ENCODE measurements at regions not wholly inside any gene's neighbourhood (a gene's known extent, or its start where the extent isn't known, plus 50 kb on each side); places are given as distances from the start of the nearest gene placed in this dataset.

DNA sequence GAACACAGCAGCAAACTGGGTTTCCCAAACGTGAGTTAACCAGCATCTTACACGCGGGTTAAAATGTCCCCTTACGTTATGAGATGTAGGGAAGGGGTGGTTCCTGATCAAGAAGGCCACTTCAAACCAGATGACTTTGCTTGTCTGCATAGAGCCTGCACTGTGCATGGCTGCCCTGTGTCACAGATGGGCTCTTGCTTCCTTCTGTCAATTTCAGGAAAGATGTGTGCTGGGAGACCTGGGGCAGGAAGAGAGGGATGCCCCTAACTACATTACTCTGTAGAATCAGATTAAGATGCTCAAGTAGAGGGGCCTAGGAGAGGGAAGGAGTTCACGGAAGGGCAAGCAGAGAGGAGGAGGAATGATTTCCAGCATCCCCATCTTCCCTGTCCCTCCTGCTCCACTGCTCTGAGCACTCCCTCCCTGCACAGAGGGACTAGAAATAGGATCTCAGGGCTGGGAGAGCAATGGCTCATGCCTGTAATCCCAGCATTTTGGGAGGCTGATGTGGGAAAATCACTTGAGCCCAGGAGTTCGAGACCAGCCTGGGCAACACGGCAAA is 63.5 kb upstream of the ZMYND8 start:
- no peaks in the 10 kb centered on the region for H3K9me3 ChIP-seq
- no peaks in the 10 kb centered on the region for H3K9me3 Mint-ChIP-seq
- H3K4me1 Mint-ChIP-seq: peaks cover 21 to 32% (median 28%) of the 10 kb centered on the region in 3 donors
- no peak overlapping the region for H3K27ac Mint-ChIP-seq
- H3K36me3 ChIP-seq (ENCODE audit: control insufficient read depth in 2 of 2, extremely low read depth in 1 of 2, insufficient read depth in 1 of 2, low read length in 1 of 2): no peaks in the 10 kb centered on the region
- H3K27ac ChIP-seq (ENCODE audit: low read length): no peak overlapping the region
- POLR2A ChIA-PET: no interaction called here
- H3K4me3 ChIP-seq (ENCODE audit: control insufficient read depth in 1 of 2, extremely low read depth in 1 of 2, low read length in 1 of 2): no peak overlapping the region
- no peaks in the 10 kb centered on the region for H3K27me3 ChIP-seq (replicated peaks in 1 of 2; ENCODE audit: control insufficient read depth in 2 of 2, extremely low read depth in 1 of 2, insufficient read depth in 2 of 2, low read length in 1 of 2)
- no peaks in the 10 kb centered on the region for H3K27me3 Mint-ChIP-seq
- CTCF ChIA-PET: no interaction called here
- H3K36me3 Mint-ChIP-seq: no peaks in the 10 kb centered on the region
- H3K4me3 Mint-ChIP-seq: no peak overlapping the region
- DNase-seq (no peak), ATAC-seq (replicated peaks in 1 of 4) (no peak)
- WGBS (ENCODE audit: insufficient coverage): 95% methylated on average over 4 of the region's 7 CpGs
- H3K4me1 ChIP-seq (ENCODE audit: control insufficient read depth in 1 of 2, extremely low read depth in 1 of 2, insufficient read depth in 2 of 2, low read length in 2 of 2): peaks cover 0 to 21% of the 10 kb centered on the region in 2 experiments

DNA sequence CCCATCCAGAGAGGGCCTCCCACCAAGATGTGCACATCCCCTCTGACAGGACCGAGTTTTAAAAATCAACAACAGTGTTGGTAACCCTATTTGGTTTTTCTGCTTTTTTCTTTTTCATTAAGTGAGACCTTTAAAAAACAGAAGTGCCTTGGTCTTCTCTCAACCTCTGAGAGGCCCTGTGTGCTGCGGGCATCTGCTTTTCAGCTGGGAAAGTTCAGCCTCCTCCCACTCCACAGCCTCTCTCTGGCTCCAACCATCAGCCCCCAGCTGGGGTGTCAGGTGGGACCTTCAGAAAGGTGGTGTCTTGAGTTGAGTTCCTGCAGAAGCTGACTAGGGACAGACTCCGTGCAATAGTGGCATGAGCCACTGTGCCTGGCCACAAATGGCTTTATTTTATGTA is 64.6 kb upstream of the ZMYND8 start:
- no peak for DNase-seq
- H3K4me1 Mint-ChIP-seq: peaks cover 13 to 22% (median 18%) of the 10 kb centered on the region in 3 donors
- H3K4me1 ChIP-seq (ENCODE audit: control insufficient read depth in 1 of 2, extremely low read depth in 1 of 2, insufficient read depth in 2 of 2, low read length in 2 of 2): peaks cover 0 to 11% of the 10 kb centered on the region in 2 experiments
- WGBS (ENCODE audit: insufficient coverage): 50% methylated on average over 1 of the region's 3 CpGs
- H3K27ac ChIP-seq (ENCODE audit: low read length): no peak overlapping the region
- no peak overlapping the region for H3K4me3 Mint-ChIP-seq
- H3K27me3 ChIP-seq (replicated peaks in 1 of 2; ENCODE audit: control insufficient read depth in 2 of 2, extremely low read depth in 1 of 2, insufficient read depth in 2 of 2, low read length in 1 of 2): no peaks in the 10 kb centered on the region
- ChIA-PET CTCF (no interaction called here), POLR2A (interaction anchor here in 1 of 2 donors (0.7 kb wide), 1 partner anchor 149 kb away, joined by 4 read pairs; no protein-coding TSS in a partner anchor)
- H3K9me3 Mint-ChIP-seq: no peaks in the 10 kb centered on the region
- H3K27me3 Mint-ChIP-seq: no peaks in the 10 kb centered on the region
- no peak for ATAC-seq (replicated peaks in 1 of 4)
- no peaks in the 10 kb centered on the region for H3K9me3 ChIP-seq
- H3K27ac Mint-ChIP-seq: no peak overlapping the region
- no peak overlapping the region for H3K4me3 ChIP-seq (ENCODE audit: control insufficient read depth in 1 of 2, extremely low read depth in 1 of 2, low read length in 1 of 2)
- no peaks in the 10 kb centered on the region for H3K36me3 ChIP-seq (ENCODE audit: control insufficient read depth in 2 of 2, extremely low read depth in 1 of 2, insufficient read depth in 1 of 2, low read length in 1 of 2)
- no peaks in the 10 kb centered on the region for H3K36me3 Mint-ChIP-seq

DNA sequence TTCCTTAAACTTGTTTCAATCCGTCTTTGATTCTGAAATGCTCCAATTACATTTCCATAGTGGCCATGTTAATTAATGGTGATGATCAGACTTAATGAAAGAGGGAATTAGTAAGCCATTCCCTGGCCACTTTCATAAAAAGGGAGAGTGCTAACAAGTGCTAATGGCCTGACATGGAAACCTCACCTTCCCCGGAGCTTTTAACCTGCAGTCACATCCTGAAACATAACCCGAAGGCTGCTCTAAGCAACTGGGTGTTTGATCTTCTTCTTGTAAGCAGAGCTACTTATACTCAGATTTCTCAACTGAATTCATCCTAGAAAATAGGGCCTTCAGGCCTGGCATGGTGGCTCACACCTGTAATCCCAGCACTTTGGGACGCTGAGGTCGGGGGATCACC is 67.1 kb upstream of the ZMYND8 start:
- 93% methylated on average over 3 of the region's 5 CpGs for WGBS (ENCODE audit: insufficient coverage)
- Mint-ChIP-seq H3K27ac (no peak overlapping the region), H3K4me1 (no peaks in the 10 kb centered on the region), H3K36me3 (peaks cover 3% of the 10 kb centered on the region), H3K9me3 (peaks cover 0 to 5% (median 4%) of the 10 kb centered on the region in 3 donors), H3K27me3 (no peaks in the 10 kb centered on the region), H3K4me3 (no peak overlapping the region)
- POLR2A ChIA-PET: no interaction called here
- no peaks in the 10 kb centered on the region for H3K4me1 ChIP-seq (ENCODE audit: control insufficient read depth in 1 of 2, extremely low read depth in 1 of 2, insufficient read depth in 2 of 2, low read length in 2 of 2)
- H3K9me3 ChIP-seq: no peaks in the 10 kb centered on the region
- no peak overlapping the region for H3K4me3 ChIP-seq (ENCODE audit: control insufficient read depth in 1 of 2, extremely low read depth in 1 of 2, low read length in 1 of 2)
- H3K36me3 ChIP-seq (ENCODE audit: control insufficient read depth in 2 of 2, extremely low read depth in 1 of 2, insufficient read depth in 1 of 2, low read length in 1 of 2): no peaks in the 10 kb centered on the region
- ATAC-seq (replicated peaks in 1 of 4): no peak
- no peaks in the 10 kb centered on the region for H3K27me3 ChIP-seq (replicated peaks in 1 of 2; ENCODE audit: control insufficient read depth in 2 of 2, extremely low read depth in 1 of 2, insufficient read depth in 2 of 2, low read length in 1 of 2)
- H3K27ac ChIP-seq (ENCODE audit: low read length): no peak overlapping the region
- DNase-seq: no peak
- CTCF ChIA-PET: no interaction called here

DNA sequence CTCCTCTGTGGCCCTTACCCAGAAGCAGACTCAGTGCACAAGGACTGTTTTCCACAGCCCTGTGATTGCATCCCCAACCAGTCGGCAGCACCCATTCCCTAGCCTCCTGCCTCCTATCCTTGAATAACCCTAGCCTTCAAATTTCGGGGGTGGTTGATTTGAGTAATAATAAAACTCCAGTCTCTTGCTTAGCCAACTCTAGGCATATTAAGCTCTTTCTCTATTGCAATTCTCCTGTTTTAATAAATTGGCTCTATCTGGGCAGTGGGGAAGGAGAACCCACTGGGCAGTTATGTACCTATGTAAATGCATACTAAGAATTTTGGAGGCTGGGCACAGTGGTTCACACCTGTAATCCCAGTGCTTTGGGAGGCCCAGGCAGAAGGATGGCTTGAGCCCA is 70.6 kb upstream of the ZMYND8 start:
- no peak for ATAC-seq (replicated peaks in 1 of 4)
- no CpG with 5 or more reads among the region's 2 CpGs for WGBS (ENCODE audit: insufficient coverage)
- no peak overlapping the region for H3K4me3 Mint-ChIP-seq

DNA sequence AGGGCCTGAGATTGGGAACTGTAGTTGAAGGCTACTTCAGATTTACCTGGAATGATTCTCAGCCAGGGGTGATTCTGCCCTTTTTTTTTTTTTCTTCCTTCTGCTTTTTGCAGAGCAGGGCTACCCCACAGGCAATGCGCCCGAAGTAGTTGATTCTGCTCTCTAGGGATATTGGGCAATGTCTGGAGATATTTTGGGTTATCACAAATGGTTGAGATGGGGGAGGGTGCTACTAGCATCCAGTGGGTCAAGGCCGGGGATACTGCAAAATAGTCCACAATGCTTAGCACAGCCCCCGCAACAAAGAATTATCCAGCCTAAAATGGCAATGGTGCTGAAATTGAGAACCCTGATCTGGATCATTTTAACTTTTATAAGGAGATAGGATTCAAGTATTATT is 71.2 kb upstream of the ZMYND8 start:
- Mint-ChIP-seq H3K4me3 (no peak overlapping the region), H3K27ac (no peak overlapping the region), H3K9me3 (peaks cover 0 to 5% (median 4%) of the 10 kb centered on the region in 3 donors), H3K27me3 (no peaks in the 10 kb centered on the region), H3K36me3 (peaks cover 3% of the 10 kb centered on the region), H3K4me1 (no peaks in the 10 kb centered on the region)
- no peaks in the 10 kb centered on the region for H3K9me3 ChIP-seq
- H3K36me3 ChIP-seq (ENCODE audit: control insufficient read depth in 2 of 2, extremely low read depth in 1 of 2, insufficient read depth in 1 of 2, low read length in 1 of 2): no peaks in the 10 kb centered on the region
- no peak for DNase-seq
- WGBS (ENCODE audit: insufficient coverage): no CpG with 5 or more reads among the region's 4 CpGs
- no peak for ATAC-seq (replicated peaks in 1 of 4)
- ChIA-PET CTCF (no interaction called here), POLR2A (no interaction called here)
- no peaks in the 10 kb centered on the region for H3K4me1 ChIP-seq (ENCODE audit: control insufficient read depth in 1 of 2, extremely low read depth in 1 of 2, insufficient read depth in 2 of 2, low read length in 2 of 2)
- H3K27me3 ChIP-seq (replicated peaks in 1 of 2; ENCODE audit: control insufficient read depth in 2 of 2, extremely low read depth in 1 of 2, insufficient read depth in 2 of 2, low read length in 1 of 2): no peaks in the 10 kb centered on the region
- H3K4me3 ChIP-seq (ENCODE audit: control insufficient read depth in 1 of 2, extremely low read depth in 1 of 2, low read length in 1 of 2): no peak overlapping the region
- H3K27ac ChIP-seq (ENCODE audit: low read length): no peak overlapping the region

More for the DNA sequence above, 70.6 kb upstream of the ZMYND8 start:
- Histone ChIP-seq H3K27me3 (replicated peaks in 1 of 2; ENCODE audit: control insufficient read depth in 2 of 2, extremely low read depth in 1 of 2, insufficient read depth in 2 of 2, low read length in 1 of 2) (no peaks in the 10 kb centered on the region), H3K27ac (ENCODE audit: low read length) (no peak overlapping the region), H3K9me3 (no peaks in the 10 kb centered on the region), H3K4me1 (ENCODE audit: control insufficient read depth in 1 of 2, extremely low read depth in 1 of 2, insufficient read depth in 2 of 2, low read length in 2 of 2) (no peaks in the 10 kb centered on the region), H3K36me3 (ENCODE audit: control insufficient read depth in 2 of 2, extremely low read depth in 1 of 2, insufficient read depth in 1 of 2, low read length in 1 of 2) (no peaks in the 10 kb centered on the region), H3K4me3 (ENCODE audit: control insufficient read depth in 1 of 2, extremely low read depth in 1 of 2, low read length in 1 of 2) (no peak overlapping the region)
- H3K9me3 Mint-ChIP-seq: peaks cover 0 to 5% (median 4%) of the 10 kb centered on the region in 3 donors
- ChIA-PET POLR2A (no interaction called here), CTCF (no interaction called here)
- H3K27ac Mint-ChIP-seq: no peak overlapping the region
- no peaks in the 10 kb centered on the region for H3K27me3 Mint-ChIP-seq
- H3K4me1 Mint-ChIP-seq: no peaks in the 10 kb centered on the region
- DNase-seq: no peak
- peaks cover 3% of the 10 kb centered on the region for H3K36me3 Mint-ChIP-seq

DNA sequence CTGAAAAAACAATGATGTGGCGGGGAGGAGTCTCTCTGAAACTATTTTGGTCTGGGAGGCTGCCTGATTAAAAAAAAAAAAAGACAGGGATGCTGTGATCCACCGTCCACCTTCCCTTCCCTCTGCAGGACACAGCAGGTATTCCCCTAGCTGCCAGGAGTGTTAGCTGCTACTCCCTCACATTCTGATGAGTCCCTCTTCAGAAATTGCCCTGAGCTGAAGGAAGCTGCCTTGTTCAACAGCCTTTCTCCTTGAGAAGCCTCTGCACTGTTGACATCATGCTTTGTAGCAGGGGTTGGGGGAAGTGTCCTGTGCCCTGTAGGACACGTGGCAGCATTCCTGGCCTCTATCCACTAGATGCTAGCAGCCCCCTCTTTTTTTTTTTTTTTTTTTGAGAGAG is 71.7 kb upstream of the ZMYND8 start:
- WGBS (ENCODE audit: insufficient coverage): no CpG with 5 or more reads among the region's 3 CpGs
- H3K9me3 Mint-ChIP-seq: peaks cover 0 to 5% (median 4%) of the 10 kb centered on the region in 3 donors
- H3K4me1 Mint-ChIP-seq: no peaks in the 10 kb centered on the region
- H3K36me3 Mint-ChIP-seq: peaks cover 3% of the 10 kb centered on the region
- no peaks in the 10 kb centered on the region for H3K9me3 ChIP-seq
- no peak overlapping the region for H3K4me3 Mint-ChIP-seq
- ATAC-seq (replicated peaks in 1 of 4): no peak
- H3K27ac ChIP-seq (ENCODE audit: low read length): no peak overlapping the region
- no peaks in the 10 kb centered on the region for H3K27me3 ChIP-seq (replicated peaks in 1 of 2; ENCODE audit: control insufficient read depth in 2 of 2, extremely low read depth in 1 of 2, insufficient read depth in 2 of 2, low read length in 1 of 2)
- H3K27ac Mint-ChIP-seq: no peak overlapping the region
- no peak overlapping the region for H3K4me3 ChIP-seq (ENCODE audit: control insufficient read depth in 1 of 2, extremely low read depth in 1 of 2, low read length in 1 of 2)
- ChIA-PET CTCF (no interaction called here), POLR2A (no interaction called here)
- no peaks in the 10 kb centered on the region for H3K36me3 ChIP-seq (ENCODE audit: control insufficient read depth in 2 of 2, extremely low read depth in 1 of 2, insufficient read depth in 1 of 2, low read length in 1 of 2)
- H3K4me1 ChIP-seq (ENCODE audit: control insufficient read depth in 1 of 2, extremely low read depth in 1 of 2, insufficient read depth in 2 of 2, low read length in 2 of 2): no peaks in the 10 kb centered on the region
- DNase-seq: no peak
- H3K27me3 Mint-ChIP-seq: no peaks in the 10 kb centered on the region

DNA sequence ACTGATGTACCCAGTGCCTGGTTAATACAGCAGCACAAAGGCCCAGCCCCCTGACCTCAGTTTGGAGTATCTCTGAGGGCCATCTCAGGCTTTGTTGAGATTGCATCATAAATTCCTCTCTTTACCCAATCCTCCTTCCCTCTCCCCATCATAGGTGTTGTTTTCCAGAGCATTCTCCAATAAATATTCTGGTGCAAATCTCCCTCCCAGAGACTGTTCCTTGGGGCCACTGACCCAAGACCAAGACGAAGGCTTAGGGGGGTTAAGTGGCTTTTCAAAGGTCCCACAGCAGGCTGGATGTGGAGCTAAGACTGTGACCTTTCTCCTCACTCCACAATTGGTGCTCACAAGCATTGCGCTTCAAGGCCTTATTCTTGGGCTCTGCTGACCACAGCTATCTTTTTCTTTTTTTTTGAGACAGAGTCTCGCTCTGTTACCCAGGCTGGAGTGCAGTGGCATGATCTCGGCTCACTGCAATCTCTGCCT is 72.4 kb upstream of the ZMYND8 start:
- Mint-ChIP-seq H3K9me3 (peaks cover 0 to 5% (median 4%) of the 10 kb centered on the region in 3 donors), H3K36me3 (peaks cover 3% of the 10 kb centered on the region), H3K27ac (no peak overlapping the region), H3K4me3 (no peak overlapping the region), H3K27me3 (no peaks in the 10 kb centered on the region), H3K4me1 (no peaks in the 10 kb centered on the region)
- no peaks in the 10 kb centered on the region for H3K36me3 ChIP-seq (ENCODE audit: control insufficient read depth in 2 of 2, extremely low read depth in 1 of 2, insufficient read depth in 1 of 2, low read length in 1 of 2)
- no peak overlapping the region for H3K4me3 ChIP-seq (ENCODE audit: control insufficient read depth in 1 of 2, extremely low read depth in 1 of 2, low read length in 1 of 2)
- H3K4me1 ChIP-seq (ENCODE audit: control insufficient read depth in 1 of 2, extremely low read depth in 1 of 2, insufficient read depth in 2 of 2, low read length in 2 of 2): no peaks in the 10 kb centered on the region
- 92% methylated on average over 2 of the region's 4 CpGs for WGBS (ENCODE audit: insufficient coverage)
- H3K9me3 ChIP-seq: no peaks in the 10 kb centered on the region
- no peaks in the 10 kb centered on the region for H3K27me3 ChIP-seq (replicated peaks in 1 of 2; ENCODE audit: control insufficient read depth in 2 of 2, extremely low read depth in 1 of 2, insufficient read depth in 2 of 2, low read length in 1 of 2)
- DNase-seq (no peak), ATAC-seq (replicated peaks in 1 of 4) (no peak)
- H3K27ac ChIP-seq (ENCODE audit: low read length): no peak overlapping the region
- ChIA-PET POLR2A (no interaction called here), CTCF (no interaction called here)
